ENCODE measurements at regions not wholly inside any gene's neighbourhood (a gene's known extent, or its start where the extent isn't known, plus 50 kb on each side); places are given as distances from the start of the nearest gene placed in this dataset.

- TF ChIP-seq RARB (CRISPR knock-in tag; IDR thresholded peaks at IDR 0.05) (no peak), ZFP30 (CRISPR knock-in tag; IDR thresholded peaks at IDR 0.05) (no peak), ISL1 (CRISPR knock-in tag; IDR thresholded peaks at IDR 0.05) (no peak), ZNF8 (CRISPR knock-in tag; IDR thresholded peaks at IDR 0.05) (no peak), CSDC2 (CRISPR knock-in tag; IDR thresholded peaks at IDR 0.05) (no peak), SNAI2 (CRISPR knock-in tag; IDR thresholded peaks at IDR 0.05) (no peak), PATZ1 (CRISPR knock-in tag; IDR thresholded peaks at IDR 0.05; ENCODE audit: borderline replicate concordance) (no peak)
- TF ChIP-seq, protein P1, sequence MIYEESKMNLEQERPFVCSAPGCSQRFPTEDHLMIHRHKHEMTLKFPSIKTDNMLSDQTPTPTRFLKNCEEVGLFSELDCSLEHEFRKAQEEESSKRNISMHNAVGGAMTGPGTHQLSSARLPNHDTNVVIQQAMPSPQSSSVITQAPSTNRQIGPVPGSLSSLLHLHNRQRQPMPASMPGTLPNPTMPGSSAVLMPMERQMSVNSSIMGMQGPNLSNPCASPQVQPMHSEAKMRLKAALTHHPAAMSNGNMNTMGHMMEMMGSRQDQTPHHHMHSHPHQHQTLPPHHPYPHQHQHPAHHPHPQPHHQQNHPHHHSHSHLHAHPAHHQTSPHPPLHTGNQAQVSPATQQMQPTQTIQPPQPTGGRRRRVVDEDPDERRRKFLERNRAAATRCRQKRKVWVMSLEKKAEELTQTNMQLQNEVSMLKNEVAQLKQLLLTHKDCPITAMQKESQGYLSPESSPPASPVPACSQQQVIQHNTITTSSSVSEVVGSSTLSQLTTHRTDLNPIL (CRISPR knock-in tag; IDR thresholded peaks at IDR 0.05; ENCODE audit: low read depth), result no peak
- TF ChIP-seq, protein P2, sequence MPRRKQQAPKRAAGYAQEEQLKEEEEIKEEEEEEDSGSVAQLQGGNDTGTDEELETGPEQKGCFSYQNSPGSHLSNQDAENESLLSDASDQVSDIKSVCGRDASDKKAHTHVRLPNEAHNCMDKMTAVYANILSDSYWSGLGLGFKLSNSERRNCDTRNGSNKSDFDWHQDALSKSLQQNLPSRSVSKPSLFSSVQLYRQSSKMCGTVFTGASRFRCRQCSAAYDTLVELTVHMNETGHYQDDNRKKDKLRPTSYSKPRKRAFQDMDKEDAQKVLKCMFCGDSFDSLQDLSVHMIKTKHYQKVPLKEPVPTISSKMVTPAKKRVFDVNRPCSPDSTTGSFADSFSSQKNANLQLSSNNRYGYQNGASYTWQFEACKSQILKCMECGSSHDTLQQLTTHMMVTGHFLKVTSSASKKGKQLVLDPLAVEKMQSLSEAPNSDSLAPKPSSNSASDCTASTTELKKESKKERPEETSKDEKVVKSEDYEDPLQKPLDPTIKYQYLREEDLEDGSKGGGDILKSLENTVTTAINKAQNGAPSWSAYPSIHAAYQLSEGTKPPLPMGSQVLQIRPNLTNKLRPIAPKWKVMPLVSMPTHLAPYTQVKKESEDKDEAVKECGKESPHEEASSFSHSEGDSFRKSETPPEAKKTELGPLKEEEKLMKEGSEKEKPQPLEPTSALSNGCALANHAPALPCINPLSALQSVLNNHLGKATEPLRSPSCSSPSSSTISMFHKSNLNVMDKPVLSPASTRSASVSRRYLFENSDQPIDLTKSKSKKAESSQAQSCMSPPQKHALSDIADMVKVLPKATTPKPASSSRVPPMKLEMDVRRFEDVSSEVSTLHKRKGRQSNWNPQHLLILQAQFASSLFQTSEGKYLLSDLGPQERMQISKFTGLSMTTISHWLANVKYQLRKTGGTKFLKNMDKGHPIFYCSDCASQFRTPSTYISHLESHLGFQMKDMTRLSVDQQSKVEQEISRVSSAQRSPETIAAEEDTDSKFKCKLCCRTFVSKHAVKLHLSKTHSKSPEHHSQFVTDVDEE (CRISPR knock-in tag; IDR thresholded peaks at IDR 0.05), result no peak
Observed at GRCh38 chr9:124198331-124198730, 59.4 kb upstream of the NEK6 start.
